ENCODE measurements at regions not wholly inside any gene's neighbourhood (a gene's known extent, or its start where the extent isn't known, plus 50 kb on each side); places are given as distances from the start of the nearest gene placed in this dataset.
A peak's percentile ranks its signal among the peaks of the same experiment; 100 is the strongest.
"Not testable (repeated sequence)": the region's sequence is repeated elsewhere in the genome, so short reads cannot be mapped to it uniquely, and the experiment has no call there.

DNA sequence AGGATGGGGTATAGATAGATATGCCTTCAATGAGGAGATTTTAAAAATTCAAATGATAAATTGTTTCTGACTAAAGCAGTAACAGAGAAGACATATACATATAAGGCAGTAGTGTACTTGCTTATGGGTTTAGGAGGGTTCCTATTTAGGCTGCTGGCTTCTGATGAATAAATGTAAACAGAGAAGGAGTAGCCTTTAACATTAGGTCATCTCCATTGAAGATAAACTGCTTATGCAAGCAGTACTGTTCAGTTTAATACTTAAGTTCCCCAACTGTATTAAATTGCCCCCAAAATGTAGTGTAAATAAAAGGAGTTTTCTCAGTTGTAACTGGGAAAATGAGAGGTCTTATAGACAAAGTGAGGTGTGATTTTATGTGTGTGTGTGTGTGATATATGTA lies 217.7 kb upstream of the TMEFF2 start:
- in situ Hi-C loops (cut with HindIII; ENCODE audit: low pct_unique_long_range_greater_than_20kb, low sequenced_read_pairs), result no loop called here
- no peak for DNase-seq (ENCODE audit: low read depth, low spot score)

DNA sequence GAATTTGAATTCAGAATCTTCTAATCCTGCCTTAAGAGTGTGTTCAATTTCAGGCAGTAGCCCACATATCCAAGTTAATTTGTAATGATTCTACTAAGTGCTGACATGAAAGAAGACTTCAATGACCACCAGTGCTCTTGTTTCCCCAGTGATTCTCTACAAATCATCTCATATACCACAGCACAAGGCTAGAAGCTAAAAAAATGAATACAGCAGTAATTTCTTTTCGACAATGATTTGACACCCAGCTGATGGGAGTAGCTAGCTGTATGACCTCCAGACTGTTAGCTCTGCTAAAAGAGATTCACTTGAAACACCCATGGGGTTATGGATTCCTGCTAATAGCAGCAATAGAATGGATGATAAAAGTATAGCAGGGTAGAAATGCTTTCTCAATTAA lies 217.0 kb upstream of the TMEFF2 start:
- no peak for DNase-seq (ENCODE audit: low read depth, low spot score)
- in situ Hi-C loops (cut with HindIII; ENCODE audit: low pct_unique_long_range_greater_than_20kb, low sequenced_read_pairs), result no loop called here

- in situ Hi-C loops (cut with HindIII; ENCODE audit: low pct_unique_long_range_greater_than_20kb, low sequenced_read_pairs), result no loop called here
- no peak for DNase-seq (ENCODE audit: low read depth, low spot score)
These were observed 215.6 kb upstream of the TMEFF2 start for GRCh38 chr2:192410319-192410718.

DNA sequence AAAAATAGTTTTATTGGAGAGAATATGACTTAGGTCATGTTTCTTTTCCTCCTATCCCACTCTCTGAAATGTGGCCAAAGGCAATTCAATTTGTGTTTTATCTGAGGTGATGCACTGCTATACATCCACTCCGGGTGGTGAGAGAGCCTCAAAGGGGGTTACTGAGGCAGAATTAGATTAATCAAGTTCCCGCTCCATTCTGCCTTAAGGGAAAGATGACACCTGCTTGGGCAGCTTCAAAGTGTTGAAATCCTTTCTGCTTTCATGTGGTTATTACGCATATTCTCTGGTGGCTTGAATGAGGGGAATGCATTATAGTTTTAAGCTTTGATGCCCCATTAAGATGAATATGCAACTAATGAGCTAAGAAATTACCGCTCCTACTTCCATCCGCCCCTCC lies 213.0 kb upstream of the TMEFF2 start:
- no peak for DNase-seq (ENCODE audit: low read depth, low spot score)
- in situ Hi-C loops (cut with HindIII; ENCODE audit: low pct_unique_long_range_greater_than_20kb, low sequenced_read_pairs), result no loop called here

DNA sequence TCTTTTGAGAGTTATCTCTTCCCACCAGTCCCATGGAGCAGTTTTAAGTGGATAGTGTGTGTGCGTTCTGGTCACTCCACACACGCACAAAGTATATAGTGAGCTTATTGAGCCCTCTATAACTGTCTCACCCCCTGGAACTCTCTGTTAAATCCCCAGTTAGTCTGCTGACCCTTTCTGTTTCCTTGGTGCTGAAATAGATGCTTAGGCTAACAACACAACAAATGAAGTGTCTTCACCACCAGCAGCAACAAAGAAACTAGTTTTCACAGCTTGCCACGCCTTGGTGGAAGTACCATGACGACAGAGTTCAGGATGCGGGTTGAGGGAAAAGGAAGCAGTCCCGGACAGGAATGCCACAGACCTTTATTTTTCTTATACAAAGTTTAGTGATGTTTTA lies 203.5 kb upstream of the TMEFF2 start:
- in situ Hi-C loops (cut with HindIII; ENCODE audit: low pct_unique_long_range_greater_than_20kb, low sequenced_read_pairs), result no loop called here
- DNase-seq (ENCODE audit: low read depth, low spot score), result peak; percentile 69

DNA sequence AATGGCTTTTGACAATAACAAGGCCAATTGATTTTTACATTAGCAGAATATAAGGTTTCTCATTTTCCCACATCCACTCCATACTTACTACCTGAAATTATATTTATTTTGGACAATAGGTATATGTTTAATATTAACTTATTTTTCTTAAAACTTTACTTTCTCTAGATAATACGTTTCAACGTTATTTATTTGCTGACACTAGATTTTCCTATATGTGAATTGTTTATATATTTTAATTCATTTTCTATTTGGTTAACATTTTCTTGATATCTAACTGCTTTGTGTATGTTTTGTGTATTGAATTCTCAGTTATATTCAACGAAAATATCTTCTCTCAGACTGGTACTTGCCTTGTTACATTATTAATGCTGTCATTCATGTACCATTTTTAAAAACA lies 199.9 kb upstream of the TMEFF2 start:
- in situ Hi-C loops (cut with HindIII; ENCODE audit: low pct_unique_long_range_greater_than_20kb, low sequenced_read_pairs), result no loop called here
- no peak for DNase-seq (ENCODE audit: low read depth, low spot score)

- in situ Hi-C loops (cut with HindIII; ENCODE audit: low pct_unique_long_range_greater_than_20kb, low sequenced_read_pairs), result no loop called here
- DNase-seq (ENCODE audit: low read depth, low spot score), result no peak
These were observed 196.3 kb upstream of the TMEFF2 start for GRCh38 chr2:192391041-192391440.

DNA sequence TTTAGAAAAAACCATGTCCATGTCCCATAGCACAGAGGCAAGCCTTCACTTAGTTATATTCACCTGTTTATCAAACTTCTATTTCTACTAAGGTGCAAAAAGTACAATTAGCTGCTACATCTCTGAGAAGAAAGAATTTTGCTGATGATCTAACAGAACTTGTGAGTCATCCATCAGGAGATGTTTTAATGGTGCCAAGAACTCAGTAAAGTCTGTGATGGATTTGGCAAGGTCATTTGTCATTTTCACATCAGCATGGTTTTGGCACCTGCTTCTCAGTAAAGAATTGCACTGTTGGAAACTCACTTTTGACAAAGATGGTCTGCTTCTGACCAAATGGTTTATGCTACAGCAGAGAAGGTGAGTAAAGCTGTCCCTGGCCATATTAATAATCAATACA lies 195.7 kb upstream of the TMEFF2 start:
- no peak for DNase-seq (ENCODE audit: low read depth, low spot score)
- in situ Hi-C loops (cut with HindIII; ENCODE audit: low pct_unique_long_range_greater_than_20kb, low sequenced_read_pairs), result no loop called here

GRCh38 chr2:192384191-192384590 lies 189.5 kb upstream of the TMEFF2 start:
- DNase-seq (ENCODE audit: low read depth, low spot score); in situ Hi-C loops (cut with HindIII; ENCODE audit: low pct_unique_long_range_greater_than_20kb, low sequenced_read_pairs): not testable (repeated sequence)

DNA sequence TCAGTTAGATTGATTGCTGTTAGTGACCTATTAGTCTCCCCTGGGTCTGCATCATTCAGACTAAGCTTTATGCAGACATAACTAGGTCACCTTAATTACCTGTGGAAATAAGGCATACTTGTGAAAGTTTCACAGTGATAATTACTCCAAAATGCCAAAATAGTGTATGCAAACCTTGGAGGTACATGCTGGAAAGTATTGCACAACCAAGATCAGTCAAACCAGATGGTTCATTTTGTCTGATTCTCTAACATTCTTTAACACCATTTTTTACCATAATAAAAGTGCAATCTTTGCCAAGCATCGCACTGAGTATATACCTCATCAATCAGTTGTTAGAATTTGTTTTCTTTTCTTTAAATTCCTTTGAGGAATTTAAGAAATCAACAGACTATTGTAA lies 186.3 kb upstream of the TMEFF2 start:
- DNase-seq (ENCODE audit: low read depth, low spot score), result no peak
- in situ Hi-C loops (cut with HindIII; ENCODE audit: low pct_unique_long_range_greater_than_20kb, low sequenced_read_pairs), result no loop called here

DNA sequence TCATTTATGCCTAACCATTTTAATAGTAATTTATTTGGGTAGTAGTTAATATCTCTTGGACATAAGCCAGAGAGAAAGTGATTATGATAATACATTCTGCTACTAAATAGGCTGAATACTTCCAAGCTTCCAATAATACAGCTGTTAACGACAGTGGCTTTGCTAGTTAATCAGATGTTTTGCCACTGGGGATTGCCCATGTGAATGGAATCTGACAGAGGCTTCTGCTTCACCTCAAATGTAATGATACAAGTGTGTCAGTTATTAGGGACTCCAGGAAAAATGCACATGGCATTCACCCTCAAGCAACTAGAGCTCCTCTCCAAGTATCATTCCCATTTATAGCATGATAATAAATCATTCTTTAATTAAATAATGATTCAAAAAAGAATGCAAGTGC lies 185.0 kb upstream of the TMEFF2 start:
- DNase-seq (ENCODE audit: low read depth, low spot score), result no peak
- in situ Hi-C loops (cut with HindIII; ENCODE audit: low pct_unique_long_range_greater_than_20kb, low sequenced_read_pairs), result no loop called here

DNA sequence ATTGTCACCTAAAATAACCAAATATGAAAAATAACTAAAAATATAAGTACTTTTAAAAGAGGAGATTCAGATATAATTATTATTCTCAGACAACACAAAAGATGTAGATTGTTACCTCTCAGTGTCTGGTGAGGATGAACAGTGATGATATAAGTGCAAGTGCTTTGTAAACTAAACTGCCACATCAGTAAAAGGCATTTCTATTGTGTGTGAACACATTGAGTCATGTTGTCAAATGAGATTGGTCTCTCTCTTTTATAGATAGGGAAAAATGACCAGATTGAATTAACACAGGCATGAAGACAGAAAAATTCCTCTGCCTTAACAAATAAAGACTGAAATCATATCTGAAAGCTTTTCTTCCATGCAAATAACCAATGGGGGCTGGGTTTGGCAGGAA lies 182.4 kb upstream of the TMEFF2 start:
- in situ Hi-C loops (cut with HindIII; ENCODE audit: low pct_unique_long_range_greater_than_20kb, low sequenced_read_pairs), result no loop called here
- DNase-seq (ENCODE audit: low read depth, low spot score), result no peak

DNA sequence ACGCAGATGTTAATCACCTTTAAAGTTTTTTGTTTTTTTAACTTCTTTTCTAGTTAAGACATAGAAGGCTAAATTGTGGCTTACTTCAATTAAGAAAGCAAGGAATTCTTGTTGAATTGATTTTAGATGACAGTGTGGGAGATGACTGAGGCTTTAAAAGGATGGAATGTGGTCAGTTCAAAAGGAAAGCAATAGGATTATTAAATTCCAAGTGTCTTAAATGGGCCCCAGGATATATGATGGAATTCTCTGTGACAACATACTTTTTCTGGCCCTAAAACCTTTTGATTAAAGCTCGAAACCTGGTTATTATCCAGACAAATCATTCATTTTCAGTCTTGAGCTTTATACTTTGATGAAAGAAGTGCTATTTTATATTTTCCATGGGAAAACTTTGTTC lies 179.0 kb upstream of the TMEFF2 start:
- in situ Hi-C loops (cut with HindIII; ENCODE audit: low pct_unique_long_range_greater_than_20kb, low sequenced_read_pairs), result no loop called here

DNA sequence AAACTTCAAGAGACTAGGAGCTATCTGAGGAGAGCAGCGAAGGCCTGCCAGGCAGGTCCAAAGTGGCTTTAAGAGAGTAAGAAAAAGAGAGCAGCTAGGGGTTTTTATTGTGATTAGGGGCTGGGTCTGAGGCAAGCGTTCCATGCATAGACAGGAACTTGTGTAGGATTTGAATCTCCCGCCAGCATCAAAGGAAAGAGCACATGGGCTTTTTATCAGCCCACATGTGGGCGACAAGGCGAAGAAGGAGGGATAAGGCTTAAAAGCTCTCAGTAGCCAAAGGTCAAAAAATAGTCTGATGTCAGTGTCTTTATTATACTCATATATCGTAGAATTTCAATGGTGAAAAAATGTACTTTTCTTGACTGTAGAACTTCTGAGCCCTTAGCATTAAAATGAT lies 178.5 kb upstream of the TMEFF2 start:
- no peak for DNase-seq (ENCODE audit: low read depth, low spot score)
- in situ Hi-C loops (cut with HindIII; ENCODE audit: low pct_unique_long_range_greater_than_20kb, low sequenced_read_pairs), result no loop called here

More for the DNA sequence above, 179.0 kb upstream of the TMEFF2 start:
- DNase-seq (ENCODE audit: low read depth, low spot score), result no peak

- DNase-seq (ENCODE audit: low read depth, low spot score), result no peak
- in situ Hi-C loops (cut with HindIII; ENCODE audit: low pct_unique_long_range_greater_than_20kb, low sequenced_read_pairs), result no loop called here
These were observed 175.2 kb upstream of the TMEFF2 start for GRCh38 chr2:192369969-192370368.

DNA sequence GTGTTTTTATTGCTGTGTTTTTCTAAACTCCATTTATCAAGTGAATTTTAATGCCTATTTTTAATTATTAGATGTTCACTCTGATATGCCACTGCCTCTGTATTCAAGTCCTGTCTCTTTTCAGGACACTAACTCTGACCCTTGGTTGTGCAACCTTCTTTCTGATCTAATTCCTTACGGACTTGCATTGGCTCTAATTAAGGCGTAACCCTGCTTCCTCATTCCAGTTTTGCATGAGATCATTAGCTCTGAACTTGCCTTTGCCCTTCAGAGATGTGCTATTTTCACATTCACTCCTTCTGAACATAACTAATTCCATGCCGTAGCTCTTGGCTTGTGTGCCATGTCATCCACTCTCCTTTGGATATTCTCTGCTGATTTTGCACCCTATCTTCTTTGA lies 162.5 kb upstream of the TMEFF2 start:
- in situ Hi-C loops (cut with HindIII; ENCODE audit: low pct_unique_long_range_greater_than_20kb, low sequenced_read_pairs), result no loop called here
- no peak for DNase-seq (ENCODE audit: low read depth, low spot score)

- no peak for DNase-seq (ENCODE audit: low read depth, low spot score)
- in situ Hi-C loops (cut with HindIII; ENCODE audit: low pct_unique_long_range_greater_than_20kb, low sequenced_read_pairs), result no loop called here
These were observed 159.9 kb upstream of the TMEFF2 start for GRCh38 chr2:192354512-192355244.

DNA sequence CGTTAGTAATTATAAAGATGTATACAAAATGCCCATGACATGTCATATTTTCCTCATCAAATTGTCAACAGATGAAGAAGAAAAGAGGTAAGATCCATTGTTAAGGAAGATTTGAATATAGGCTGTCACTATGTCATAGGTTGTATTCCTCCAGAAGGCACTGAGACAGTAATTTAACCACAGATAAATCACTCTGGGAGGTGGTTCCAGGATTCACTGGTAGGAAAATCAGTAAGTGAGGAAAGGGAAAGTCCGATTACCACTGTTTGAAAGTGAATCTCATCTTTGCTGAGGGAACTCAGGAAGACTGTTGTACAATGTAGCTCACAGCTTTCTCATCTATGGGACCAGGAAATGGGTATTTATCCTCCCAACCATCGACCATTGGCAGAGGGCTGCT lies 152.8 kb upstream of the TMEFF2 start:
- no peak for DNase-seq (ENCODE audit: low read depth, low spot score)
- in situ Hi-C loops (cut with HindIII; ENCODE audit: low pct_unique_long_range_greater_than_20kb, low sequenced_read_pairs), result no loop called here

DNA sequence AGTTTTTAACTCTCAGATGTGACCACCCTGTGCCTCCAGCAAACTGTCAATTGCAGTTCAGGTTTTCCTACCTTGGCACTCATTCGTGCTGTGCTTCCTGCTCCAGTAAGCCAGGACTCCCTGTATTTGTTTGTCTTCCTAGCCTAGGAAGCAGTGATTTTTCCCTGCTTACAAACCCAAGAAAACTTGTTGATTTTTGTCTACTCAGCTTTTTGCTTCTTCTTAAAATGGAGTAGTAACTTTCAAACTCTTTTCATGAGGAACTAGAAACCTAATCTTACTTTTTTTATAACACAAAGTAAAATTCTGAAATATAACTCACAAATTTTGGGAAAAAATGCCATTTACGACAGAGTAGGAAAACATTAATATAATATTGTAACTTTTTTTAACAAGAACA lies 150.6 kb upstream of the TMEFF2 start:
- no peak for DNase-seq (ENCODE audit: low read depth, low spot score)
- in situ Hi-C loops (cut with HindIII; ENCODE audit: low pct_unique_long_range_greater_than_20kb, low sequenced_read_pairs), result no loop called here

- DNase-seq (ENCODE audit: low read depth, low spot score), result no peak
- in situ Hi-C loops (cut with HindIII; ENCODE audit: low pct_unique_long_range_greater_than_20kb, low sequenced_read_pairs), result no loop called here
These were observed 138.9 kb upstream of the TMEFF2 start for GRCh38 chr2:192333642-192334041.
